WERI-Rb-1 (cell line): ENCODE measurements at regions not wholly inside any gene's neighbourhood (a gene's known extent, or its start where the extent isn't known, plus 50 kb on each side); places are given as distances from the start of the nearest gene placed in this dataset.

Experiments used
- DNase-seq: peaks from one replicate; pipeline ENCODE4 v3.0.0-alpha.2; 2020
- H3K27ac ChIP-seq: fragments of 250-450 bp; sonication (Bioruptor Pico); 2 replicates; pipeline ENCODE4 v1.5.1; 2020; ENCODE audit warnings: mild to moderate bottlenecking, moderate library complexity
- H3K27me3 ChIP-seq: fragments of 250-450 bp; sonication (Bioruptor Pico); 2 replicates; pipeline ENCODE4 v1.5.1; 2021; ENCODE audit warnings: mild to moderate bottlenecking, low read depth, moderate library complexity; ENCODE audit not compliant: insufficient read depth, severe bottlenecking
- H3K36me3 ChIP-seq: fragments of 250-450 bp; sonication (Bioruptor Pico); 2 replicates; pipeline ENCODE4 v1.5.1; 2020; ENCODE audit warnings: mild to moderate bottlenecking, moderate library complexity
- H3K4me3 ChIP-seq: 2 replicates; pipeline ENCODE4 v1.5.1; 2011; ENCODE audit warnings: low read depth, mild to moderate bottlenecking, control low read depth, low read length
- H3K9me3 ChIP-seq: fragments of 250-450 bp; sonication (Bioruptor Pico); 2 replicates; pipeline ENCODE4 v1.5.1; 2021; ENCODE audit warnings: mild to moderate bottlenecking, moderate library complexity; ENCODE audit not compliant: severe bottlenecking
- CTCF ChIP-seq: IDR thresholded peaks from 2 replicates; pipeline ENCODE4 v1.5.1; 2011; ENCODE audit warnings: low read depth, mild to moderate bottlenecking, control low read depth, inconsistent platforms, low read length

- Histone ChIP-seq H3K9me3 (no peaks in the 10 kb centered on the region), H3K27me3 (no peaks in the 10 kb centered on the region), H3K27ac (no peak overlapping the region), H3K36me3 (no peaks in the 10 kb centered on the region), H3K4me3 (no peak overlapping the region)
- no peak for DNase-seq
- TF ChIP-seq CTCF = no peak
Observed at GRCh38 chr11:23536907-23537306, 676.6 kb upstream of the CCDC179 start.

DNA sequence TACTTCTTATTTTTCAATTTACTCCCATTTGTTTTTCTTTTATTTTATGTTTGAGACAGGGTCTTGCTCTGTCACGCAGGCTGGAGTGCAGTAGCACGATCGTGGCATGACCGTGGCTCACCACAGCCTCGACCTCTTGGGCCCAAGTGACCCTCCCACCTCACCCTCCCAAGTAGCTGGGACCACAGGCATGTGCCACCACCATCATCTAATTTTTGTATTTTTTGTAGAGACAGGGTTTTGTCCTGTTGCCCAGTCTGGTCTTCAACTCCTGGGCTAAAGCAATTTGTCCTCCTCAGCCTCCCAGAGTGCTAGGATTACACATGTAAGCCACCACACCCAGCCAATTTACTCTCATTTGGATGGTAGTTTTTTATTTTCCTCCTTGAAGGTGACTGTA, 679.3 kb upstream of the CCDC179 start:
- Histone ChIP-seq H3K9me3 (no peaks in the 10 kb centered on the region), H3K4me3 (no peak overlapping the region), H3K36me3 (no peaks in the 10 kb centered on the region), H3K27me3 (no peaks in the 10 kb centered on the region), H3K27ac (no peak overlapping the region)
- no peak for DNase-seq
- no peak for TF ChIP-seq CTCF

DNA sequence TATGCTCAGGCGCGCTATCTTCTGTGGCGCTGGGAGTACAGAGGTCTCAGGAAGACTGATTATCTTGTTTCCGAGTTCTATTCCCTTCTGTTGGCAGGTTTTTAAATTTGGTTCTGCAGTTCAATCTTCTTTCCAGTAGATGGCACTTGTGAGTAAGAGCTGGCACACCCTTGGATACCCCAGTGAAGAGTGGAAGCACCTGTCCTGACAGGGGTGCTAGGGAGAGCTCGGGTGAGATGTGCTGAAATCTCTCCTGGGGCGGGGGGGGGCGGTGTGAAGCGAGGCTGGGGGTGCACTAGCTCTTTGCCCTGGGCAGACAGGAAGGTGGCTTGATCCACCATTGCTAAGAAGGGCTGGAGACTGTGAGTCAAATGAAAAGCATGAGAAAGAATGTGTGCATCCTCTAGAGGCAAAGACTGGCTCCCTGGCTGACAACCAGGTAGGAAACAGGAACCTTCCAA, 679.9 kb upstream of the CCDC179 start:
- no peak overlapping the region for H3K27ac ChIP-seq
- H3K36me3 ChIP-seq = no peaks in the 10 kb centered on the region
- H3K9me3 ChIP-seq = no peaks in the 10 kb centered on the region
- H3K4me3 ChIP-seq = no peak overlapping the region
- no peaks in the 10 kb centered on the region for H3K27me3 ChIP-seq
- peak; percentile 72; the same call in 1 of the 2 replicates for TF ChIP-seq CTCF
- peak; percentile 45 for DNase-seq

DNA sequence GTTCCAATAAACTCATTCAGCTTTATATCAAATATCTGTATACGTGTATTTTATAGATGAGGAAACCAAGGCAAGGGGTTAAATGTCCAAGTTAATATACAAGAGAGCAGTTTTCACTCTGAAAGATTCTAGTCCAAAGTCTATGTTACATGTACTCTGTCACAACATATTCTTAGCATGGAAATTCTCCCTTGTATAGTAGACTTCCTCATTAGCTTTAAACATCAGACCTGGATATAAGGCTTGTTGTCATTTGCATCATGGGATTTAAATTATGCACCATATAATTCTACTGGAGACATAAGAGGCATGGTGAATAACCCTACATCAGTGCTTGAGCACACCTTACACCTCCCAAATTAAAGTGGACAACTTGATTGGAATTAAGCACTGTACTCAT, 681.9 kb upstream of the CCDC179 start:
- no peak for TF ChIP-seq CTCF
- Histone ChIP-seq H3K36me3 (no peaks in the 10 kb centered on the region), H3K27me3 (no peaks in the 10 kb centered on the region), H3K9me3 (no peaks in the 10 kb centered on the region), H3K27ac (no peak overlapping the region), H3K4me3 (no peak overlapping the region)
- no peak for DNase-seq

- Histone ChIP-seq H3K9me3 (no peaks in the 10 kb centered on the region), H3K36me3 (no peaks in the 10 kb centered on the region), H3K4me3 (no peak overlapping the region), H3K27ac (no peak overlapping the region), H3K27me3 (no peaks in the 10 kb centered on the region)
- DNase-seq = no peak
- no peak for TF ChIP-seq CTCF
Observed at GRCh38 chr11:23542816-23543215, 682.5 kb upstream of the CCDC179 start.

GRCh38 chr11:23543651-23544222, 683.5 kb upstream of the CCDC179 start:
- Histone ChIP-seq H3K9me3 (no peaks in the 10 kb centered on the region), H3K4me3 (no peak overlapping the region), H3K27ac (no peak overlapping the region), H3K27me3 (no peaks in the 10 kb centered on the region), H3K36me3 (no peaks in the 10 kb centered on the region)
- no peak for TF ChIP-seq CTCF
- no peak for DNase-seq
